HG03565 (cell line): ENCODE measurements at regions not wholly inside any gene's neighbourhood (a gene's known extent, or its start where the extent isn't known, plus 50 kb on each side); places are given as distances from the start of the nearest gene placed in this dataset.
A peak's percentile ranks its signal among the peaks of the same experiment; 100 is the strongest.
"Not testable (repeated sequence)": the region's sequence is repeated elsewhere in the genome, so short reads cannot be mapped to it uniquely, and the experiment has no call there.

Source experiments
- ATAC-seq: cut with Tn5 transposase; IDR thresholded peaks from one replicate; pipeline ENCODE4 v1.9.1; 2021; ENCODE audit warnings: mild to moderate bottlenecking, moderate library complexity; ENCODE audit not compliant: unreplicated experiment

GRCh38 chr2:228369400-228370031 is 188.0 kb upstream of the SPHKAP start:
- no peak for ATAC-seq

- no peak for ATAC-seq
Observed at GRCh38 chr2:228367356-228367755, 185.9 kb upstream of the SPHKAP start.

GRCh38 chr2:228359473-228359872 is 178.0 kb upstream of the SPHKAP start:
- no peak for ATAC-seq

GRCh38 chr2:228355897-228356296 is 174.4 kb upstream of the SPHKAP start:
- ATAC-seq: no peak

GRCh38 chr2:228352980-228353379 is 171.5 kb upstream of the SPHKAP start:
- ATAC-seq: not testable (repeated sequence)

DNA sequence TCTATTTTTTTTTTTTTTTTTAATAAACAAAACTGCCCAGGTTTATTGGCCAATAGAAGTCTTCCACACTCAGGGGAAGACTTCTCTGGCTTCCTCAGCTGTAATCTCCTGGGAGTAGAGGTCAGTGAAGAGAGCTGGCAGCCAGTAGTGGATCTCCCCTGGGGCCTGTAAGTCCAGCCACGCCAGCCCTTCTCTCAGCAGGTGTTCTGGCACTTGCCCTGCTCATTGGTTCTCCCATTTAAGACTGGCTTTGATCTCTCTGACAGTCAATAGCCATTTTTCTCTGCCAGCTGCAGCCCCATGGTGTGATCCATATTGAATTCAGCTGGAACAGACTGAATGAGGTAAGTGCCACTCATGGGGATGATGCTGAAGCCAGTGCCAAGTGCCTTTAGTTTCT is 170.6 kb upstream of the SPHKAP start:
- no peak for ATAC-seq

- no peak for ATAC-seq
Observed at GRCh38 chr2:228348516-228349064, 167.1 kb upstream of the SPHKAP start.

DNA sequence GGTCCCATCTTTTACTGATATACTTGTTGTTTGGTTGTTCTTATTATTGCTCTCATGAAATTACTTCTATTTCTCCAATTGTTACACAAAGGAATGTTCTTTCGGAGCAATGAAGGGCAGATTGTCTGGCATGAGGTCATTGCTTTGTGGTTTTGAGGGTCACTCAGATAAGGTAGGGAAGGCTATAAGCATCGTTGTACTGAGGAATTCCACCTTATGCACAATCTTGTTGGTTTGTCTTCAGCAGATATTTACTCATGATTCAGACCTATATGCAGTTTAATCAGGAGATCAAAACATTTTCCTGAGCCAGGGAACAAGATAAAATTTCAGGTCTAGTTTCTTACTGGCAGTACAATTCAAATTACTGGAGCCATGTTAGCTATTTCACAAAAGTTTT is 163.0 kb upstream of the SPHKAP start:
- no peak for ATAC-seq

DNA sequence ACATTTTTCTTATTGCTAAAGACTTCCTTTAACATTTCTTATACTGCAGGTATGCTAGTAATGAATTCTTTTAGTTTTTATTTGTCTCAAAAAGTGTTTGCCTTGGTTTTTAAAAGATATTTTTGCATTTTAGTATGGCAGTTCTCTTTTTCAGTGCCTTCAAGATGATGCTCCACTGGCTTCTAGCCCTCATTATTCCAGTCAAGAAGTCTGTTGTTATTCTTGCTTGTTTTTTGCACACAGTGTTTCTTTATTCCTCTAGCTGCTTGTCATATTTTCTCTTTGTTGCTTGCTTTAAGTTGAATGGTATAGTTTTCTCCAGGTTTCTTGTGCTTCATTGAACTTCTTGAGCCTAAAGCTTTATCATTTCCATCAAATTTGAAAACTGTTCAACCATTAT is 158.0 kb upstream of the SPHKAP start:
- no peak for ATAC-seq

DNA sequence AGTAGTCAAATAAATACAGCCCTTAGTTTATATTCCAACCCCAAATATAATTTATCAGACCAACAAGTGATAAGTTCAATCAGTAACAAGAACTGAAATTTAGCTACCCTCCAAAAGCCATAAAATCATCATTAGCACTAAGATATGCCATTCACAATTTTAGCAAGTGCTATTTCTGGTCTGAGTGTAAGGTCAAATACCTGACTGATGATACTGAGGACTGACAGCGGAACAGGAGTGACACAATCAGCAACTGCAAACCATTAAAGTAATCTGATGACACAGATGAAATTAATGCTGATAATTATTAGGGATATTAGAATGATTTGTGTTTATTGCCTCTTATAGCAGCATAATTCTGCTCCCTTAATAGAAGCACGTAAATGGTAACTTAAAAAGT is 152.7 kb upstream of the SPHKAP start:
- ATAC-seq: no peak

DNA sequence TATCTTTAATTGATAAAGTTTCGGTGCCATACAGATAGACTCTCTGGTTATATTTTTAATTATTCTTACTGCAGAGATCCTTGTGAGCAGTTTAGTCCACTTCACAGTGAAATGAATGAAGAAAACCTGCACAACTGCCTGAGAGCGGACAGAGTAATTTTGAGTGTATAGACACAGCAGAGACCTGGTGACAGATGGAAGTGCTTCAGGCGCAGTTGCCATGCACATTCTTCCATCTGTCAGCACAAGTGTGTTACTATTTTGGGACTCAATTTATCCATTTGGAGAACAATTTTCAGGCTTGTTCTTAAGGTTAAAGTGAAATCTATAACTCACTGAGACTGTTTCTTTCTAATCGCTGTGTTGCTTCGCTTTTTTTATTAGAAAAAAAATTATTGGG is 147.8 kb upstream of the SPHKAP start:
- ATAC-seq: no peak

GRCh38 chr2:228321015-228321414 is 139.5 kb upstream of the SPHKAP start:
- no peak for ATAC-seq

- peak; percentile 63 for ATAC-seq
Observed at GRCh38 chr2:228318218-228318617, 136.7 kb upstream of the SPHKAP start.

DNA sequence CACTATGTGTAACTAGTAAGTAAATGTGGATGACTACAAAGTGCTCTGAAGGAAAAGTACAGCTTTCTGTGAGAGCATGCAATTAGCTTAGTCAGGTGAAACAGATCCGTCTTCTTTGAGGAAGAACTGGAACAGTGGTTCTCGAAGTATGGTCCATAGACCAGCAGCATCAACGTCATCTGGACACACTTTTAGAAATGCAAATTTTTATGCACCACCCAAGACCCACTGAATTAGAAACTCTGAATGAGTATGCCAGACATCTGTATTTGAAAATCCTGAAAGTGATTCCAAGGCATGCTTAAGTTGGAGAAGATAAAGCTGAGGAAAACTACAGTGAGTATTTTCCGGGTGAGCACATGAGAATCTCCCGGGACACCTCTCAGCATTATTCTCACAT is 130.7 kb upstream of the SPHKAP start:
- no peak for ATAC-seq

GRCh38 chr2:228303960-228304359 is 122.5 kb upstream of the SPHKAP start:
- ATAC-seq: no peak

DNA sequence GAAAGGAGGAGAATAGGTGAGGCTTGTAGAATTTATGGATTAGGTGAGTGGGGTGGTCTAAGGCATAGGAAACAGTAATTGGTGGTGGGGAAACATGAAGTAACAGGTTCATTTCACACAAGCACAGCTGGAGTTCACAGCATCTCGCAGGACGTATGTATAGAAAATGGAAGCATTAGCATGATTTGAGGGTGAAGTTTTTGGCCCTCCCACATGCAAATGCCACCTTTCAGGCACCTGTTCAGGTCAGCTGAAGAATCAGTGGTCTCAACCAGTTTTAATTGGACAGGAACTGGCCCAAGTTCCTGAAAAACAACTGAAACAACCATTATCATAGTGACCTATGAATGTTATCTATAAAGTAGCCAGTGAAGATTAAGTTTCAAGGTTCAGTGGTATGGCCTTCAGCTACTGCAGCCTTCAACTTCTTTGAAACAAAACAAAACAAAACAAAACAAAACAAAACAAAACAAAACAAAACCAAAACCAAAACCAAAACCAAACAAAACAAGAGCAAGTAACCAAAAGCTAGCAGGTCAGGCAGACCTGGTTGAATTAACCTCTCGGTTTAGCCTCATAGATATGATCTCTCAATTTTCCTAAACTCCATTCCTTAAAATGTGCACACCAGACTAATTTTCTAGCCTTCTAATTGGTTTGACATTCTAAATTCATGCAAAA is 102.1 kb upstream of the SPHKAP start:
- ATAC-seq: no peak

- no peak for ATAC-seq
Observed at GRCh38 chr2:228282376-228282775, 100.9 kb upstream of the SPHKAP start.

DNA sequence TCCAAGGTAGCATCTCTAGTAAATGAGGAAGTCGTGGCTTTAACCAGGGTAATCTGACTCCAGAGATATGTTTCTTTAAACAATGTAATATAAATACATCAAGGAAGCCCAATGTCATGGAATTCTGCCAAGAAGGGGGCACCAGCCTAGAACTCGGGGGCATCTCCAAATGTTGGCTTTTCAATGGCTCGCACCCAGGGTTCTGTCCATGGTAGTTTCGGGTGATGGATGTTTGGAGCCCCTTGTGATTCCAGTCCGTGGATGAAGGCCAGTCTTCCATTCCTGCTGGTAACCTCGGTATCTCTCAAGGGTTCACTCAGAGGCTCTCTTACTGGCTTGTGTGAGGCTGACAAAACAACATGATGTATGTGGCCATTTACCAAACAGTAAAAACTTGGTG is 91.7 kb upstream of the SPHKAP start:
- ATAC-seq: no peak

DNA sequence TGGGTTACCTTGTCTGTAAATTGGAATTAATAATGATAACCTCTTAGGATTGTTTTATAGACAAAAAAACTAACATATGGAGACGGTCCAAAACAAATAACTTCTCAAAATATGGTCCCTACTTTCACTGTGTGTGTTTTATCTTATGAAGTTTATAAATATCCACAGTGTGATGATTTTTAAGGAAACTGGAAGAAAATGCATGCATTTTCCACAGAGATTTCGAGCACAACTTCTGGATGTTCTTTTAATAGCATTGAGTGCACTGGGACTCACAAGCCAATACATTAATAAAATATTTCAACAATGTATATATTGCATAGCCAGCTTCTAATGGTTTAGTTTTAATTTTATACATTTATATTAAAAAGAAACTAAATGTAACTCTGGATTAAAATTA is 87.9 kb upstream of the SPHKAP start:
- no peak for ATAC-seq

- ATAC-seq: no peak
Observed at GRCh38 chr2:228268756-228269155, 87.3 kb upstream of the SPHKAP start.

GRCh38 chr2:228268301-228268700 is 86.8 kb upstream of the SPHKAP start:
- ATAC-seq: no peak

- ATAC-seq: no peak
Observed at GRCh38 chr2:228263156-228263555, 81.7 kb upstream of the SPHKAP start.

DNA sequence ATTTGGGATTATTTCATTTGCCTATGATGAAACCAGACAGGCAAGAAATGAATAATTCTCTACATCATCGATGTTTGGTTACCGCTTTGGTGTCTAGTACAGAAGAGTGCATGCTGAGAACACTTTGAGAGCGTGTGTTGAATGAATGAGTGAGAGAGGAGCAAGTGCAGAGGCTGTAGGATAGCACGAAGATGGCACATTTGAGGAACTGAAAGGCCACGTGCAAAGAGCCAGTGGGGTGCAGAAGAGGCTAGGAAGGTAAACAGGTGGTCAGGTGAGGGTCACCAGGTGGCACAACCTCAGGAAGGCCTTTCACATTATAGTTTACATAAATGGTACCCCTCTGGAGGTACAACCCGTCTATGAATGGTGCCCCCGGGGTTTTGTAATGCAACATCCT is 80.1 kb upstream of the SPHKAP start:
- ATAC-seq: no peak
